ENCODE measurements at regions not wholly inside any gene's neighbourhood (a gene's known extent, or its start where the extent isn't known, plus 50 kb on each side); places are given as distances from the start of the nearest gene placed in this dataset.

DNA sequence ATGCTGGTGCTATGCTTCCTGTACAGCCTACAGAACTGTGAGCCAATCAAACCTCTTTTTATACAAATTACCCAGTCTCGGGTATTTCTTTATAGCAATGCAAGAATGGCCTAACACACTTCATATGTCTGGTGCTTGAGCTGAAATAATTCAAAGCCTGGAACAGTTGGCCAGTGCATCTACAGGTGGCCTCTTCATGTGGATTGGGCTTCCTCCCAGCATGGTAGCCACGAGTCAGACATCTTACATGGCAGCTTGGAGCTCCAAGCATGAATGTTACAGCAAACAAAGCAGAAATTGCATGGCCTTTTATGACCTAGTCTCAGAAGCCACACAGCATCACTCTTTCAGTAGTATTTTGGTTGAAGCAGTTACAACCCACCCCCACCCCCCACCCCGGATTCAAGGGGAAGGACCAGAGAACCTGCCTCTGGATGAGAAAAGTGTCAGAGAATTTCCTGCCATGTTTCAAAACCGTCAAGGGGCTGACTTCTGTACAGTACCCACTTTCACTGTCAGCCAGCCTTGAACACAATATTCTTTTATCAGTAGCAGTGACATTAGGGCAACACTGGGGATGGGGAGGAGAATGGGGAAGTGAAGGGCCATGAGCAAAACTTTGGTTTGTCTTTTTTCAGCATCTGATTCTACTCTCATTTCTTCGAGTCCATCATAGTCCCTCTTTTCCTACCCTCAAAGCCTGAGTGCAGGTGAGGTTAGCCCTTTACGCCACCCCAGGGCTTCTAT, 368.7 kb downstream of the BCOR start:
- in situ Hi-C loops (cut with HindIII; ENCODE audit: low sequenced_read_pairs), result no loop called here
- no peak for DNase-seq (ENCODE audit: low read depth)
- no peak overlapping the region for H3K4me3 ChIP-seq (ENCODE audit: low read depth, low read length)
- no peak for TF ChIP-seq CTCF (IDR thresholded peaks at IDR 0.05; ENCODE audit: low read depth, low read length, missing control alignments)

DNA sequence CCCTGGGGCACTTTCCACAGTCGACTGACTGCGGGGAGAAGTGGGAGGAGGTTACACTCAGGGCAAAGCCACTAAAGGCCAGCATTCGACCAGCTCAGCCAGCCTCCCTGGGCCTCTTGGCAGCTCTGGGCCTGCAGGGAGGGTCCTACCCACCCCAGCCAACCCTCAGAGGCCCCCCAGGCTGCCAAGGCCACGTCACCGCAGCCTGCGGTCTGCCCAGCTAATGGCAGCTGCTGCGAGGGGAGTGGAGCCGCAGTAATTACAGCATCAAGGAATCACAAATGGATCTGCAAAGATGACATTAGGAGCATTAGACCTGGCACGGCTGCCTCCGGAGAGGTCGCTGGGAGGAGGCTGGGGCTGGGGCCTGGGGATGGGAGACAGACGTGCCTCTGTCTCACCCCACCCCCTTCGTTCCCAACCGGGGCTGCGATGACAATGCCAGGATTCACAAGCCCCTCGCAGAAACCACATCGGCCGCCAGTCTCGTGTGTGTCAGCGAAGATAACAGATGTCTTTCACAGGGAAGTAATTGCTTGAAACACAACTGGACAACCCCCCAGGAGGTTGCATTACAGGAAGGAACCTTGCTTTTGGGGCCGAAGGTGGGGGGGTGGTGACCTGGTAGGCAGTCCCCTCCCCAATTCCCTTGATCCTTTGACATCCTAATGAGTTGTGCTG, 367.6 kb downstream of the BCOR start:
- in situ Hi-C loops (cut with HindIII; ENCODE audit: low sequenced_read_pairs), result no loop called here

GRCh38 chrX:39730662-39731329, 367.0 kb downstream of the BCOR start:
- TF ChIP-seq CTCF (IDR thresholded peaks at IDR 0.05; ENCODE audit: low read depth, low read length, missing control alignments), result peak; percentile 62
- DNase-seq (ENCODE audit: low read depth), result peak; percentile 60
- in situ Hi-C loops (cut with HindIII; ENCODE audit: low sequenced_read_pairs), result no loop called here
- H3K4me3 ChIP-seq (ENCODE audit: low read depth, low read length), result no peak overlapping the region

More for the DNA sequence above, 367.6 kb downstream of the BCOR start:
- DNase-seq (ENCODE audit: low read depth), result peak; percentile 23
- no peak for TF ChIP-seq CTCF (IDR thresholded peaks at IDR 0.05; ENCODE audit: low read depth, low read length, missing control alignments)
- no peak overlapping the region for H3K4me3 ChIP-seq (ENCODE audit: low read depth, low read length)

GRCh38 chrX:39731330-39731667, 366.5 kb downstream of the BCOR start:
- DNase-seq (ENCODE audit: low read depth), result no peak
- TF ChIP-seq CTCF (IDR thresholded peaks at IDR 0.05; ENCODE audit: low read depth, low read length, missing control alignments), result no peak
- in situ Hi-C loops (cut with HindIII; ENCODE audit: low sequenced_read_pairs), result no loop called here
- H3K4me3 ChIP-seq (ENCODE audit: low read depth, low read length), result no peak overlapping the region

- no peak for TF ChIP-seq CTCF (IDR thresholded peaks at IDR 0.05; ENCODE audit: low read depth, low read length, missing control alignments)
- no peak for DNase-seq (ENCODE audit: low read depth)
- in situ Hi-C loops (cut with HindIII; ENCODE audit: low sequenced_read_pairs), result no loop called here
- H3K4me3 ChIP-seq (ENCODE audit: low read depth, low read length), result no peak overlapping the region
Observed at GRCh38 chrX:39731735-39732134, 366.0 kb downstream of the BCOR start.

DNA sequence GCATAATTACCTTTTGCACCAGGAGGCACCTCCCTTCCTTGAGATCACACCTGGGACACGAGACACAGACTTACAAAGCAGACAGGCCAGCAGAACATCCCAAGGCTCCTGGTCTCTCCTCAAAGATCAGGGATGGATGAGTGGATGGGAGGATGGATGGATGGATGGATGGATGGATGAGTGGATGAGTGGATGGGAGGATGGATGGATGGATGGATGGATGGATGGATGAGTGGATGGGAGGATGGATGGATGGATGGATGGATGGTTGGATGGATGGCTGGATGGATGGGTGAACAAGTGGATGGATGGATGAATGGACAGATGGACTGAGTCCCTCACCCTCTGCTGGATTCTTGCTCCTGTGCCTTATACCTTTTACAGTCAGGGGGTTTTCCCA, 364.0 kb downstream of the BCOR start:
- no peak for DNase-seq (ENCODE audit: low read depth)
- in situ Hi-C loops (cut with HindIII; ENCODE audit: low sequenced_read_pairs), result no loop called here
- TF ChIP-seq CTCF (IDR thresholded peaks at IDR 0.05; ENCODE audit: low read depth, low read length, missing control alignments), result no peak

More for the DNA sequence above, 364.0 kb downstream of the BCOR start:
- H3K4me3 ChIP-seq (ENCODE audit: low read depth, low read length), result no peak overlapping the region
